OCI-LY7 (cell line): ENCODE measurements at regions not wholly inside any gene's neighbourhood (a gene's known extent, or its start where the extent isn't known, plus 50 kb on each side); places are given as distances from the start of the nearest gene placed in this dataset.

Experiments
- BruUV-seq: library from RNA; stranded (reverse); fragments of 400-500 nt; replicated peaks from 2 replicates; lab custom pipeline; 2021; lab: Mats Ljungman, UMichigan
- CTCF ChIA-PET: fragments of 300-600 bp; sonication (Branson Sonifier 250); formaldehyde crosslinking; loops from one replicate; lab custom pipeline; 2022; ENCODE audit warnings: antibody characterized with exemption; ENCODE audit not compliant: unreplicated experiment; lab: Charles Lee
- POLR2A ChIA-PET: fragments of 300-600 bp; sonication (Branson Sonifier 250); formaldehyde crosslinking; loops from one replicate; lab custom pipeline; 2022; ENCODE audit warnings: antibody characterized with exemption; lab: Charles Lee
- DNase-seq: peaks from one replicate; pipeline ENCODE4 v3.0.0-alpha.2; 2015; ENCODE audit warnings: low spot score
- H2AFZ ChIP-seq: fragments of 200-600 bp; sonication (generic), shearing (Covaris generic); 2 replicates; pipeline ENCODE4 v1.6.1; 2014; ENCODE audit warnings: mild to moderate bottlenecking, antibody characterized with exemption, low read length, moderate library complexity
- H3K27ac ChIP-seq: fragments of 200-600 bp; sonication (generic); 2 replicates; pipeline ENCODE4 v1.5.1; 2014; ENCODE audit warnings: mixed run types, low read depth, mild to moderate bottlenecking, moderate library complexity, low read length, inconsistent platforms; ENCODE audit not compliant: poor library complexity, severe bottlenecking
- H3K36me3 ChIP-seq: fragments of 200-600 bp; sonication (generic); 2 replicates; pipeline ENCODE4 v1.6.1; 2014; ENCODE audit warnings: mild to moderate bottlenecking, antibody characterized with exemption, low read length, moderate library complexity, mixed read lengths; ENCODE audit not compliant: insufficient read depth
- H3K4me1 ChIP-seq: fragments of 200-600 bp; sonication (generic); 2 replicates; pipeline ENCODE4 v1.5.1; 2014; ENCODE audit warnings: mild to moderate bottlenecking, low read length; ENCODE audit not compliant: insufficient read depth, poor library complexity, severe bottlenecking
- H3K4me2 ChIP-seq: fragments of 200-600 bp; sonication (generic); 2 replicates; pipeline ENCODE4 v1.6.1; 2014; ENCODE audit warnings: mild to moderate bottlenecking, low read length
- H3K4me3 ChIP-seq: fragments of 200-600 bp; sonication (generic); 2 replicates; pipeline ENCODE4 v1.5.1; 2014; ENCODE audit warnings: mild to moderate bottlenecking, low read depth, low read length; ENCODE audit not compliant: poor library complexity, severe bottlenecking
- H3K79me2 ChIP-seq: fragments of 200-600 bp; sonication (generic); 2 replicates; pipeline ENCODE4 v1.6.1; 2016; ENCODE audit warnings: low read depth, mild to moderate bottlenecking, low read length, moderate library complexity, mixed read lengths; ENCODE audit not compliant: insufficient read depth
- H3K9me2 ChIP-seq: fragments of 200-600 bp; sonication (generic); 2 replicates; pipeline ENCODE4 v1.6.1; 2016; ENCODE audit warnings: mild to moderate bottlenecking, low read length, mixed read lengths; ENCODE audit not compliant: insufficient read depth
- H3K9me3 ChIP-seq: fragments of 200-600 bp; sonication (generic); 2 replicates; pipeline ENCODE4 v1.6.1; 2014; ENCODE audit warnings: mild to moderate bottlenecking, mixed run types, low read length, mixed read lengths
- H4K20me1 ChIP-seq: fragments of 200-600 bp; sonication (generic); 2 replicates; pipeline ENCODE4 v1.6.1; 2014; ENCODE audit warnings: mild to moderate bottlenecking, antibody characterized with exemption, low read length, moderate library complexity, mixed read lengths; ENCODE audit not compliant: insufficient read depth
- EZH2phosphoT487 ChIP-seq: fragments of 200-600 bp; sonication (generic); IDR thresholded peaks from 2 replicates; pipeline ENCODE4 v1.6.1; 2018; ENCODE audit warnings: low read depth, borderline replicate concordance, mild to moderate bottlenecking, mixed run types, antibody characterized with exemption, low read length, moderate library complexity, mixed read lengths
- intact Hi-C: fragments of 100-400 bp; cut with micrococcal nuclease; formaldehyde crosslinking; loops from one replicate; pipeline ENCODE4 v1.10.0; 2022; ENCODE audit not compliant: unreplicated experiment
- TF ChIP-seq, protein P1 (sequence below): fragments of 200-600 bp; sonication (generic); conservative IDR thresholded peaks from 2 replicates; pipeline ENCODE4 v1.5.1; 2014; ENCODE audit warnings: mild to moderate bottlenecking, antibody characterized with exemption, low read length, moderate library complexity, mixed read lengths

DNA sequence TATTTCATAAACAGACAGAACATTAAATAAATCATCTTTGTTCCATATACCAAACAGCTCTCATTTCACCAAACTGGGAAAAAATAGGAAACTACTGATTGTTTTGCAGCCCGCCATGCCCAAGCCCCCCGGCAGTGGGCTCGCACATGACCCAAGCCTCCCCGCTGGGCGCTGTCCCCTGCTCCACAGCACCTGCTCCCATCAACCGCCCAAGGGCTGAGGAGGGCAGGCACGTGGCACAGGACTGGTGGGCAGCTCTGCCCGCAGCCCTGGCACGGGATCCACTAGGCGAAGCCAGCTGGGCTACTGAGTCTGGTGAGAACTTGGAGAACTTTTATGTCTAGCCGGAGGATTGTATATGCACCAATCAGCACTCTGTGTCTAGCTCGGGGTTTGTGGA lies 554.8 kb upstream of the CCNG1 start:
- TF ChIP-seq EZH2phosphoT487, result no peak
- TF ChIP-seq, protein P1, sequence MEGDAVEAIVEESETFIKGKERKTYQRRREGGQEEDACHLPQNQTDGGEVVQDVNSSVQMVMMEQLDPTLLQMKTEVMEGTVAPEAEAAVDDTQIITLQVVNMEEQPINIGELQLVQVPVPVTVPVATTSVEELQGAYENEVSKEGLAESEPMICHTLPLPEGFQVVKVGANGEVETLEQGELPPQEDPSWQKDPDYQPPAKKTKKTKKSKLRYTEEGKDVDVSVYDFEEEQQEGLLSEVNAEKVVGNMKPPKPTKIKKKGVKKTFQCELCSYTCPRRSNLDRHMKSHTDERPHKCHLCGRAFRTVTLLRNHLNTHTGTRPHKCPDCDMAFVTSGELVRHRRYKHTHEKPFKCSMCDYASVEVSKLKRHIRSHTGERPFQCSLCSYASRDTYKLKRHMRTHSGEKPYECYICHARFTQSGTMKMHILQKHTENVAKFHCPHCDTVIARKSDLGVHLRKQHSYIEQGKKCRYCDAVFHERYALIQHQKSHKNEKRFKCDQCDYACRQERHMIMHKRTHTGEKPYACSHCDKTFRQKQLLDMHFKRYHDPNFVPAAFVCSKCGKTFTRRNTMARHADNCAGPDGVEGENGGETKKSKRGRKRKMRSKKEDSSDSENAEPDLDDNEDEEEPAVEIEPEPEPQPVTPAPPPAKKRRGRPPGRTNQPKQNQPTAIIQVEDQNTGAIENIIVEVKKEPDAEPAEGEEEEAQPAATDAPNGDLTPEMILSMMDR, result no peak
- no peak overlapping the region for H3K27ac ChIP-seq
- DNase-seq, result no peak
- peaks cover 4% of the 10 kb centered on the region; the same call in 1 of the 2 replicates for H3K9me3 ChIP-seq
- BruUV-seq, result no TSS peak
- H4K20me1 ChIP-seq, result no peaks in the 10 kb centered on the region
- intact Hi-C loops, result no loop called here
- H3K79me2 ChIP-seq, result no peaks in the 10 kb centered on the region
- no peak overlapping the region for H2AFZ ChIP-seq
- ChIA-PET CTCF (no interaction called here), POLR2A (no interaction called here)
- H3K4me2 ChIP-seq, result no peak overlapping the region
- no peaks in the 10 kb centered on the region for H3K4me1 ChIP-seq
- no peaks in the 10 kb centered on the region for H3K9me2 ChIP-seq
- no peak overlapping the region for H3K4me3 ChIP-seq
- no peaks in the 10 kb centered on the region for H3K36me3 ChIP-seq

DNA sequence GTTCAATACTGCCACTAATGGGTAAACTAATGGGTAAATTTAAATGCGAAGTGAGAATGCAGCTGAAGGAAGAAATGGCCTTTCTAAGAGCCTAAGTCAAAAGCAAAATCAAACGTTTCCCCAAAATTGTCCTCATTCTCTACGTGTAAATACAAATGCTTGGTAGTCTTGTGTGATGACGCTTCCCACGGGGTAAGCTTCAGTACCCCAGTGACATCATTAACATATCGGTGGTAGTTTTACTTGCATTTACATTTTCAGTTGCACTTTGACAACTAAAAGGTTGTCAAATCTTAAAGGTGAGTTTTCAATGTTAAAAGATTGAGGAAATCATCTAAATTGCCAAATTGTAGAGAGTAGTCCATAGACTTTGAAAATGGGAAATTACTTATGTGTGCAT lies 550.7 kb upstream of the CCNG1 start:
- Histone ChIP-seq H3K4me1 (no peaks in the 10 kb centered on the region), H3K27ac (no peak overlapping the region), H3K36me3 (no peaks in the 10 kb centered on the region), H3K9me2 (no peaks in the 10 kb centered on the region), H3K4me3 (no peak overlapping the region), H2AFZ (no peak overlapping the region), H3K9me3 (no peaks in the 10 kb centered on the region), H3K4me2 (no peak overlapping the region), H3K79me2 (no peaks in the 10 kb centered on the region), H4K20me1 (no peaks in the 10 kb centered on the region)
- CTCF ChIA-PET, result no interaction called here
- no peak for DNase-seq
- intact Hi-C loops, result no loop called here
- no TSS peak for BruUV-seq
- TF ChIP-seq, protein P1, result no peak
- TF ChIP-seq EZH2phosphoT487, result no peak
- POLR2A ChIA-PET, result no interaction called here

DNA sequence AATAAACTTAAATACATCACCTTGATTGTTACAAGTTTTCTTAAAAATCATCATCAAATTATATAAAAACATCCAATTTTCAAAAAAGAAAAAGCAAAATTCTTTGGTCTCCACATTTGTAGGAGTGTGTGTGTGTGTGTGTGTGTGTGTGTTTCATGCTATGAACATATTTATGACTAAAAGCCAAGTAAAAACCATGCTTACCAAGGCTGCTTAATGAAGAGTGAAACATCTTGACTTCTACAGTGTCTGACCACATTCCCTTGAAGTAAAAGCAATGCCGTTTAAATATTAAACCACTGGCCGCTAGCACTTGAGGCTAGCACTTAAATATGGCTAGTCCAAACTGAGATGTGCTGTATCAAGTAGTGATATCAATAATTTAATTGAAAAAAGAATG lies 549.1 kb upstream of the CCNG1 start:
- Histone ChIP-seq H4K20me1 (no peaks in the 10 kb centered on the region), H3K4me2 (no peak overlapping the region), H3K79me2 (no peaks in the 10 kb centered on the region), H2AFZ (no peak overlapping the region), H3K4me1 (no peaks in the 10 kb centered on the region), H3K9me2 (no peaks in the 10 kb centered on the region), H3K9me3 (no peaks in the 10 kb centered on the region), H3K36me3 (no peaks in the 10 kb centered on the region), H3K27ac (no peak overlapping the region), H3K4me3 (no peak overlapping the region)
- intact Hi-C loops, result no loop called here
- POLR2A ChIA-PET, result interaction anchor here (0.9 kb wide), 1 partner anchor 20 kb away, joined by 3 read pairs; no protein-coding TSS in a partner anchor
- no peak for DNase-seq
- no TSS peak for BruUV-seq
- CTCF ChIA-PET, result no interaction called here
- no peak for TF ChIP-seq EZH2phosphoT487
- TF ChIP-seq, protein P1, result no peak
